ENCODE measurements at regions not wholly inside any gene's neighbourhood (a gene's known extent, or its start where the extent isn't known, plus 50 kb on each side); places are given as distances from the start of the nearest gene placed in this dataset.
"Not testable (repeated sequence)": the region's sequence is repeated elsewhere in the genome, so short reads cannot be mapped to it uniquely, and the experiment has no call there.

DNA sequence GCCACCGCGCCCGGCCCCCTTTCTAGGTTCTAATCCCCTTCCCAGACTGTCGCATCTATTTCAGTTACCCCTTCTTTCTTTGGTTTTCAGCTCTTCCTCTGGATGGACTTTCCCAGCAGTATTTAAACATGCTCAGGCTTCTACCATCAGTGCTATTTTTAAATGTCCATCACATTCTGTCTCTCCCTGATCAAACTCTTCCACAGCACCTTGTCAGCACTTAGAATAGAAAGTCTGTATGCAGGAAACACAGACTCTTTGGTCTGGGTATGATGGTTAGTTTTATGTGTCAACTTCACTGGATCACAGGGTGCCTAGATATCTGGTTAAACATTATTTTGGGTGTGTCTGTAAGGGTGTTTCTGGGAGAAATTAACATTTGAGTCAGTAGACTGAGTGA is 297.8 kb upstream of the ECI2 start:
- Histone ChIP-seq H3K4me1 (peaks cover 0 to 4% of the 10 kb centered on the region in 2 donors), H3K36me3 (no peaks in the 10 kb centered on the region), H3K27me3 (no peaks in the 10 kb centered on the region), H3K27ac (no peak overlapping the region), H3K9me3 (no peaks in the 10 kb centered on the region), H3K4me3 (replicated peaks in 1 of 3) (no peak overlapping the region)
- DNase-seq, result no peak
- intact Hi-C loops (cut with DNase I), result no loop called here
- TF ChIP-seq, protein P1, sequence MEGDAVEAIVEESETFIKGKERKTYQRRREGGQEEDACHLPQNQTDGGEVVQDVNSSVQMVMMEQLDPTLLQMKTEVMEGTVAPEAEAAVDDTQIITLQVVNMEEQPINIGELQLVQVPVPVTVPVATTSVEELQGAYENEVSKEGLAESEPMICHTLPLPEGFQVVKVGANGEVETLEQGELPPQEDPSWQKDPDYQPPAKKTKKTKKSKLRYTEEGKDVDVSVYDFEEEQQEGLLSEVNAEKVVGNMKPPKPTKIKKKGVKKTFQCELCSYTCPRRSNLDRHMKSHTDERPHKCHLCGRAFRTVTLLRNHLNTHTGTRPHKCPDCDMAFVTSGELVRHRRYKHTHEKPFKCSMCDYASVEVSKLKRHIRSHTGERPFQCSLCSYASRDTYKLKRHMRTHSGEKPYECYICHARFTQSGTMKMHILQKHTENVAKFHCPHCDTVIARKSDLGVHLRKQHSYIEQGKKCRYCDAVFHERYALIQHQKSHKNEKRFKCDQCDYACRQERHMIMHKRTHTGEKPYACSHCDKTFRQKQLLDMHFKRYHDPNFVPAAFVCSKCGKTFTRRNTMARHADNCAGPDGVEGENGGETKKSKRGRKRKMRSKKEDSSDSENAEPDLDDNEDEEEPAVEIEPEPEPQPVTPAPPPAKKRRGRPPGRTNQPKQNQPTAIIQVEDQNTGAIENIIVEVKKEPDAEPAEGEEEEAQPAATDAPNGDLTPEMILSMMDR (IDR thresholded peaks at IDR 0.05), result no peak
- no peak for TF ChIP-seq POLR2A (IDR thresholded peaks at IDR 0.05)
- WGBS, 2 donors, result 95 to 97% methylated on average over 4 of the region's 4 CpGs

DNA sequence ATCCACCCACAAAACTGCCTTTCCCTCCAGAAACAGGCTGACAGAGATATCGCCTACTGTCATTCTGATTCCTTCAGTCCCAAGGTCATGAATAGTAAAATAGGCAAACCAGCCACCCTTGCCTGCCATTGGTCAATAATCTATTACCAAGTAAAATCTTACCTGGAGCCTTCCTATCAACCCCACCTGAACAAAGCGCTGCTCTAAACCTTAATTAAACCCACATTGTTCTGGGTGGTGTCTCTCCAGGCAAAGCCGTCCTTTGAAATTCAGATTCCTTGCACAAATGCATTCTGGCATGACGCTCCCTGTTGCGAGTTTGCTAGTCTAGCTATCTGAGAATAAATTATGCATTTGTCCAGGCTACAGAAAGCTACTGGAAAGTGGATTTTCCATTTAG is 291.6 kb upstream of the ECI2 start:
- Histone ChIP-seq H3K27me3 (no peaks in the 10 kb centered on the region), H3K4me1 (no peaks in the 10 kb centered on the region), H3K27ac (no peak overlapping the region), H3K36me3 (no peaks in the 10 kb centered on the region), H3K9me3 (no peaks in the 10 kb centered on the region), H3K4me3 (replicated peaks in 1 of 3) (no peak overlapping the region)
- intact Hi-C loops (cut with DNase I), result no loop called here
- WGBS, 2 donors, result 91 to 98% methylated on average over 5 of the region's 5 CpGs
- DNase-seq, result no peak
- TF ChIP-seq, protein P1 (IDR thresholded peaks at IDR 0.05), result no peak
- TF ChIP-seq POLR2A (IDR thresholded peaks at IDR 0.05), result no peak

DNA sequence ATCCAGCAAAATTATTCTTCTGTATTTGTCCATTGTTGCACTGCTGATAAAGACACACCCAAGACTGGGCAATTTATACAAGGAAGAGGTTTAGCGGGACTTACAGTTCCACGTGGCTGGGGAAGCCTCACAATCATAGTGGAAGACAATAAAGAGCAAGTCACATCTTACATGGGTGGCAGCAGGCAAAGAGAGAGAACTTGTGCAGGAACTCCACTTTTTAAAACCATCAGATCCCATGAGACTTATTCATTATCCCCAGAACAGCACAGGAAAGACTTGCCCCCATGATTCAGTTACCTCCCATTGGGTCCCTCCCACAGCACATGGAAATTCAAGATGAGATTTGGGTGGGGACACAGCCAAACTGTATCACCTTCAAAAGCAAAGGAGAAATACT is 286.5 kb upstream of the ECI2 start:
- no peak for TF ChIP-seq POLR2A (IDR thresholded peaks at IDR 0.05)
- TF ChIP-seq, protein P1 (IDR thresholded peaks at IDR 0.05), result no peak
- Histone ChIP-seq H3K4me1 (no peaks in the 10 kb centered on the region), H3K36me3 (no peaks in the 10 kb centered on the region), H3K4me3 (replicated peaks in 1 of 3) (no peak overlapping the region), H3K9me3 (no peaks in the 10 kb centered on the region), H3K27me3 (no peaks in the 10 kb centered on the region), H3K27ac (no peak overlapping the region)
- intact Hi-C loops (cut with DNase I), result no loop called here
- 25 to 81% methylated on average over 2 of the region's 2 CpGs for WGBS, 2 donors
- no peak for DNase-seq

DNA sequence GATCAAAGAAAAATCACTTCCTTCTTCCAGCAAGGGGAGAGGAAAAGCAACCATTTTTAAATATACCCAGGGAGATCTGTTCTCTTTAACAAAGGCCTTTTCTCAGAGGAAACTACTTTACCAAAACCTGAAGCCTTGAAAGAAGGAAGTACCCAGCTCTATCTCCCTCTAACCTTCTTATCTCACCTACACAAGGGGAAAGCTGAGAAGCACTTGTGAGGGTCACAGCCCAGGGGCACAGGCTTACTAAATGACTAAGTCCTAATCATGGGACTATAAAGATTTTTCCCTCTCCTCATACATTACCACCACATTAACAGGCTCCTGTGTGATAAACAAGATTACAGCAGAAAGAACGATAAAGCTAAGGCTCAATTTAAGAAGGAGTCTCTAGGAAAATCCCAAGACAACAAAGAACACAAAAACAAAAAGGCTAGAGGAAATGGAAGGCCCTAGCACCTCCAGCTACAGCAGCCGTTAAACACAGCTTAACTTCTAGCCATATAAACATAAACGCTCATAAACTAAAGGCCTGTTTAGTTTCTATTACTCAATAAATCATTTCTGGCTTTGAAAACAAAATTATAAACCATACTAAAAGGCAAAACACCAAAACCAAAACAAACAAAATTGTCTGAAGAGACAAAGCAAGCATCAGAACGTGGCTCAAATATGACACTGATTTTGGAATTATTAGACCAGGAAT is 284.9 kb upstream of the ECI2 start:
- no peaks in the 10 kb centered on the region for H3K9me3 ChIP-seq
- no peaks in the 10 kb centered on the region for H3K36me3 ChIP-seq
- no peak overlapping the region for H3K4me3 ChIP-seq (replicated peaks in 1 of 3)
- DNase-seq, result no peak
- no peaks in the 10 kb centered on the region for H3K27me3 ChIP-seq
- intact Hi-C loops (cut with DNase I), result no loop called here
- H3K4me1 ChIP-seq, result no peaks in the 10 kb centered on the region
- no peak overlapping the region for H3K27ac ChIP-seq
- 93 to 95% methylated on average over 4 of the region's 4 CpGs for WGBS, 2 donors
- TF ChIP-seq, protein P1 (IDR thresholded peaks at IDR 0.05), result no peak
- TF ChIP-seq POLR2A (IDR thresholded peaks at IDR 0.05), result no peak

DNA sequence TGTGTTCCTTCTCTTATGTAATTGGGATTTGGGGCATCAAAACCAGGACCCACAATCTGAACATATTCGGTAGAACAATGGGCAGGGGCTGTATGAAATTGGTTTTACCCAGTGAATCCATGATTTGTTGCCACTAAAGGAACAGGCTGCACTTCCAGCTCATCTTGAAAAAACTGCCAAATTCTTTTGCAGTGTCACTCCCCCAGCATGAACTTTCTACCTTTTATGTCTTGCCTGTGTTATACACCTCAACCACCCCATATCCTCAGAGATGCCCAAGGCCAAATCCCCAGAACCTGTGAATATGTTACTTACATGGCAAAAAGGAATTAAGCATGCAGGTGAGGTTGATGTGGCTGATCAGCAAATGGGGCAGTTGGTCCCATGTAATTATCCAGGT is 280.2 kb upstream of the ECI2 start:
- no peaks in the 10 kb centered on the region for H3K27me3 ChIP-seq
- no peak for TF ChIP-seq POLR2A (IDR thresholded peaks at IDR 0.05)
- TF ChIP-seq, protein P1 (IDR thresholded peaks at IDR 0.05), result no peak
- H3K4me1 ChIP-seq, result no peaks in the 10 kb centered on the region
- no peak overlapping the region for H3K27ac ChIP-seq
- no peaks in the 10 kb centered on the region for H3K36me3 ChIP-seq
- no peak for DNase-seq
- no peaks in the 10 kb centered on the region for H3K9me3 ChIP-seq
- H3K4me3 ChIP-seq (replicated peaks in 1 of 3), result no peak overlapping the region
- 0 to 93% methylated on average over 1 of the region's 1 CpG for WGBS, 2 donors
- intact Hi-C loops (cut with DNase I), result no loop called here

DNA sequence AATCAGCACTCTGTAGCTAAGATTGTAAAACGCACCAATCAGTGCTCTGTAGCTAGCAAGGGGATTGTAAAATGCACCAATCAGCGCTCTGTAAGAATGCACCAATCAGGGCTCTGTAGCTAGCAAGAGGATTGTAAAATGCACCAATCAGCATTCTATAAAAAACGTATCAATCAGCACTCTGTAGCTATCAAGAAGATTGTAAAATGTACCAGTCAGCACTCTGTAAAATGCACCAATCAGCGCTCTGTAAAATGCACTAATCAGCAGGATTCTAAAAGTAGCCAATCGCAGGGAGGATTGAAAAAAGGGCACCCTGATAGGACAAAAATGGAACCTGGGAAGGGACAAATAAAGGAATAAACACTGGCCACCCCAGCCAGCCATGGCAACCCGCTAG is 278.7 kb upstream of the ECI2 start:
- DNase-seq; intact Hi-C loops (cut with DNase I): not testable (repeated sequence)

More for the DNA sequence above, 278.7 kb upstream of the ECI2 start:
- 58 to 94% methylated on average over 6 of the region's 6 CpGs for WGBS, 2 donors
- H3K36me3 ChIP-seq; H3K27me3 ChIP-seq; H3K9me3 ChIP-seq; H3K27ac ChIP-seq; H3K4me1 ChIP-seq; H3K4me3 ChIP-seq (replicated peaks in 1 of 3): not testable (repeated sequence)
